SK-N-SH treated with all-trans-retinoic acid at 6 μM for 48 hours (cell line): ENCODE measurements at regions not wholly inside any gene's neighbourhood (a gene's known extent, or its start where the extent isn't known, plus 50 kb on each side); places are given as distances from the start of the nearest gene placed in this dataset.

Source experiments
- ARNTL ChIP-seq: fragments of 450-650 bp; formaldehyde crosslinking; IDR thresholded peaks from 2 replicates; pipeline ENCODE4 v1.5.0; 2020; ENCODE audit warnings: low read depth, mild to moderate bottlenecking, moderate library complexity, borderline replicate concordance
- BACH2 ChIP-seq: fragments of 250-450 bp; sonication (Bioruptor Pico); IDR thresholded peaks from 2 replicates; pipeline ENCODE4 v1.9.0; 2021; ENCODE audit warnings: mild to moderate bottlenecking, borderline replicate concordance
- CSRNP3 ChIP-seq: fragments of 250-450 bp; sonication (Bioruptor Pico); IDR thresholded peaks from 2 replicates; pipeline ENCODE4 v1.5.1; 2021; ENCODE audit warnings: mild to moderate bottlenecking, moderate library complexity
- ISL1 ChIP-seq: fragments of 250-450 bp; sonication (Bioruptor Pico); IDR thresholded peaks from 2 replicates; pipeline ENCODE4 v2.1.2; 2022; ENCODE audit warnings: mild to moderate bottlenecking, moderate library complexity
- PPARA ChIP-seq: fragments of 250-450 bp; sonication (Bioruptor Pico); IDR thresholded peaks from 2 replicates; pipeline ENCODE4 v1.5.0; 2020; ENCODE audit warnings: mild to moderate bottlenecking, borderline replicate concordance
- TCF4 ChIP-seq: fragments of 250-450 bp; sonication (Bioruptor Pico); IDR thresholded peaks from 2 replicates; pipeline ENCODE4 v1.8.0; 2021; ENCODE audit warnings: mild to moderate bottlenecking, moderate library complexity, borderline replicate concordance
- ZNF565 ChIP-seq: fragments of 450-650 bp; formaldehyde crosslinking; conservative IDR thresholded peaks from 2 replicates; pipeline ENCODE4 v1.5.0; 2020; ENCODE audit warnings: low read depth, mild to moderate bottlenecking, moderate library complexity

- no peak for TF ChIP-seq ARNTL (CRISPR knock-in tag)
- no peak for TF ChIP-seq BACH2 (CRISPR knock-in tag)
- TF ChIP-seq ZNF565: no peak
- no peak for TF ChIP-seq TCF4 (CRISPR knock-in tag)
- TF ChIP-seq ISL1 (CRISPR knock-in tag): no peak
- TF ChIP-seq CSRNP3: no peak
- no peak for TF ChIP-seq PPARA (CRISPR knock-in tag)
- TF ChIP-seq, all 23 proteins: peak for 0
These were observed 50.7 kb upstream of the WSCD2 start (continued) for GRCh38 chr12:108078428-108078827.
